Tibial artery (tissue), 4 donors: ENCODE measurements at regions not wholly inside any gene's neighbourhood (a gene's known extent, or its start where the extent isn't known, plus 50 kb on each side); places are given as distances from the start of the nearest gene placed in this dataset.

Experiments used
- DNase-seq, 2 donors: peaks; one replicate each; pipeline ENCODE4 v3.0.0-alpha.2; 2019
- H3K27ac ChIP-seq, 2 donors: fragments of 200-600 bp; sonication (generic) in 1 of 2; 1 replicate in 1 of 2; 2 replicates in 1 of 2; pipeline ENCODE4 v1.5.1; 2018 to 2019; ENCODE audit warnings: mild to moderate bottlenecking in 1 of 2
- H3K27me3 ChIP-seq, 2 donors: fragments of 200-600 bp; sonication (generic) in 1 of 2; one replicate each; pipeline versions ENCODE4 v1.5.1 to v1.6.0; 2016 to 2019
- H3K36me3 ChIP-seq, 3 donors: fragments of 200-600 bp; sonication (generic) in 2 of 3; one replicate each; pipeline ENCODE4 v1.5.1; 2016 to 2019; ENCODE audit warnings: mild to moderate bottlenecking in 2 of 3
- H3K4me1 ChIP-seq, 4 donors: fragments of 200-600 bp; sonication (generic) in 2 of 4; 1 replicate in 3 of 4; 2 replicates in 1 of 4; pipeline ENCODE4 v1.5.1; 2016 to 2019
- H3K4me3 ChIP-seq, 2 donors: fragments of 200-600 bp; sonication (generic) in 1 of 2; 1 replicate in 1 of 2; 2 replicates in 1 of 2; pipeline ENCODE4 v1.5.1; 2018 to 2019; ENCODE audit warnings: mild to moderate bottlenecking in 2 of 2
- H3K9me3 ChIP-seq, 3 donors: fragments of 200-600 bp; sonication (generic) in 1 of 3; one replicate each; pipeline ENCODE4 v1.5.1; 2016 to 2019
- intact Hi-C: fragments of 100-400 bp; cut with DNase I; formaldehyde crosslinking; loops from one replicate; pipeline ENCODE4 v1.15.0; 2023; ENCODE audit warnings: low total_unique reads
- TF ChIP-seq, protein P1 (sequence below), 2 experiments: fragments of 200-600 bp in 1 of 2; fragments of 450-650 bp in 1 of 2; IDR thresholded peaks; one replicate each; pipeline ENCODE4 v1.5.1; 2017 to 2019; ENCODE audit warnings: antibody characterized with exemption in 2 of 2, mild to moderate bottlenecking in 1 of 2, moderate library complexity in 1 of 2

DNA sequence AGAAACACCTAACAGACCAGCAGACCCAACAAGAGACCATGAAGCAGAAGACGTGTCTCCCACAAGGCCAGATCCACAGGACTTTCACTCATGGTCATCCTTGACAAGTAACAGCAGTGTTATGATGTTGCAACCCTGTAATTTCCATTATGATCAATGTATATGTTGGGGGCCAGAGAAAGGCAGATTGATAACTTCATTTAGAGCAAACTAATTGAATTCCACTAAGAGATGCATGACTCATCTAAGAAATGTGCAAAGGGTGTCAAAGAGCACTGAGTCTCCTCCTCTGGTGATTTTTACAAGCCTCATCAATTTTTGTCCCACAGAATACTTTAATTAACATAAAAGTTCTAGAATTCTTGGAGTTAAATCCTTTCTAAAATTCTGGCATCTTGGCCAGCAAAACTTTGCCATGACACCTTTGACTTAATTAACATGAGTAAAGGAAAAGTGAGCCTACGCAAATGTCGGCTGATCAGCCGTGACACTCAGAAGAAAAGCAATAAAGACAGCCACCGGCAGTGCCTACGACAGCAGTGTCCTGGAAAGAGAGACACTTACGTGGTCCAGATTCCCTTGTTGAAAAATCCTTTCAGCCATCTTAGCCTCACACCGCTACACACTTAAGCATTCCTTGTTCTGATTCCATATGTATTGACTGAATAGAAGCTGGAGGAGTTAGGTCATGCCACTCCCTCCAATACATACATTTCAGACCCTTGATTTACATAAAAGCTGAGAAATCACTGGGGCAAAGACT is 370.2 kb upstream of the CCDC196 start:
- Histone ChIP-seq H3K36me3 (no peaks in the 10 kb centered on the region), H3K27ac (no peak overlapping the region), H3K4me1 (no peaks in the 10 kb centered on the region), H3K27me3 (no peaks in the 10 kb centered on the region), H3K9me3 (no peaks in the 10 kb centered on the region), H3K4me3 (no peak overlapping the region)
- TF ChIP-seq, protein P1, sequence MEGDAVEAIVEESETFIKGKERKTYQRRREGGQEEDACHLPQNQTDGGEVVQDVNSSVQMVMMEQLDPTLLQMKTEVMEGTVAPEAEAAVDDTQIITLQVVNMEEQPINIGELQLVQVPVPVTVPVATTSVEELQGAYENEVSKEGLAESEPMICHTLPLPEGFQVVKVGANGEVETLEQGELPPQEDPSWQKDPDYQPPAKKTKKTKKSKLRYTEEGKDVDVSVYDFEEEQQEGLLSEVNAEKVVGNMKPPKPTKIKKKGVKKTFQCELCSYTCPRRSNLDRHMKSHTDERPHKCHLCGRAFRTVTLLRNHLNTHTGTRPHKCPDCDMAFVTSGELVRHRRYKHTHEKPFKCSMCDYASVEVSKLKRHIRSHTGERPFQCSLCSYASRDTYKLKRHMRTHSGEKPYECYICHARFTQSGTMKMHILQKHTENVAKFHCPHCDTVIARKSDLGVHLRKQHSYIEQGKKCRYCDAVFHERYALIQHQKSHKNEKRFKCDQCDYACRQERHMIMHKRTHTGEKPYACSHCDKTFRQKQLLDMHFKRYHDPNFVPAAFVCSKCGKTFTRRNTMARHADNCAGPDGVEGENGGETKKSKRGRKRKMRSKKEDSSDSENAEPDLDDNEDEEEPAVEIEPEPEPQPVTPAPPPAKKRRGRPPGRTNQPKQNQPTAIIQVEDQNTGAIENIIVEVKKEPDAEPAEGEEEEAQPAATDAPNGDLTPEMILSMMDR (IDR thresholded peaks at IDR 0.05), result no peak
- DNase-seq, result no peak
- intact Hi-C loops, result no loop called here

DNA sequence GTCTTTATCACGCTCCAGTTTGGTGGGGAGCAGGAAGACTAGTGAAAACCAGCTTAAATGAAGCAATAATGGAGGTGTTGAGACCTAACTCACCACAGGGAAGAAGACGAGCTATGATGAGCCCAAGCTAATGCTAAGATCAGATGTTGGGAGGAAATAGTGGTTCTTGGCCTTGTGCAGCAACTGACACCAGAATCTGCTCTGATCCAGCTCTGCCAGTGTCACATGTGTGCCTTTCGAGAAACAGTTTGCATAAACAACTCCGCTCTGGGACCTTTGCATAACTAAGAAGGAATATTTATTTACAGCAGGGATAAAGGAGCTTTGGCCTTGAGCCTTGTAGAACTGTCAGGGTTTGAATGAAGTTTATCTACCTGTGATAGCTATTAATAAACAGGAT is 369.4 kb upstream of the CCDC196 start:
- H3K27ac ChIP-seq, result no peak overlapping the region
- no peaks in the 10 kb centered on the region for H3K9me3 ChIP-seq
- no peaks in the 10 kb centered on the region for H3K4me1 ChIP-seq
- intact Hi-C loops, result no loop called here
- TF ChIP-seq, protein P1 (IDR thresholded peaks at IDR 0.05), result no peak
- DNase-seq, result no peak
- H3K36me3 ChIP-seq, result no peaks in the 10 kb centered on the region
- no peak overlapping the region for H3K4me3 ChIP-seq
- H3K27me3 ChIP-seq, result no peaks in the 10 kb centered on the region

DNA sequence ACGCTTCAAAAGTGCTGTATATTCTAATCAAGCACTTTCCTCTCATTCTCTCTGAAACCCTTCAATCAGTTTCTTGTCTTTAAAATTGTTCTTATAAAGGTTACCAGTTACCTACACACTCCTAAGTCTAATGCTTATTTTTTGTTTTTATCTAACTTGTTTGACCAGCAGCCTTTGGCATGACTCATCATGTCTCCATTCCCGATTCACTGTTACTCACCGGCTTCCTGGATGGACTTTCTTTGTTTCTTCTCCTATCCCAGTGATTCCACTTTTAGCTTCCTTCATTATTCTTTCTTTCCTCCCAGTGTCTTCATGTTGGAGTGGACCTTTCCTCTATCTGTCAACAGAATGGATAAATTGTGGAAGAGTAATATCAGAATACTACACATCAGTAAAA is 368.6 kb upstream of the CCDC196 start:
- intact Hi-C loops, result no loop called here
- H3K36me3 ChIP-seq, result no peaks in the 10 kb centered on the region
- no peak overlapping the region for H3K4me3 ChIP-seq
- no peaks in the 10 kb centered on the region for H3K9me3 ChIP-seq
- H3K27me3 ChIP-seq, result no peaks in the 10 kb centered on the region
- TF ChIP-seq, protein P1 (IDR thresholded peaks at IDR 0.05), result no peak
- H3K27ac ChIP-seq, result no peak overlapping the region
- no peaks in the 10 kb centered on the region for H3K4me1 ChIP-seq
- DNase-seq, result no peak

DNA sequence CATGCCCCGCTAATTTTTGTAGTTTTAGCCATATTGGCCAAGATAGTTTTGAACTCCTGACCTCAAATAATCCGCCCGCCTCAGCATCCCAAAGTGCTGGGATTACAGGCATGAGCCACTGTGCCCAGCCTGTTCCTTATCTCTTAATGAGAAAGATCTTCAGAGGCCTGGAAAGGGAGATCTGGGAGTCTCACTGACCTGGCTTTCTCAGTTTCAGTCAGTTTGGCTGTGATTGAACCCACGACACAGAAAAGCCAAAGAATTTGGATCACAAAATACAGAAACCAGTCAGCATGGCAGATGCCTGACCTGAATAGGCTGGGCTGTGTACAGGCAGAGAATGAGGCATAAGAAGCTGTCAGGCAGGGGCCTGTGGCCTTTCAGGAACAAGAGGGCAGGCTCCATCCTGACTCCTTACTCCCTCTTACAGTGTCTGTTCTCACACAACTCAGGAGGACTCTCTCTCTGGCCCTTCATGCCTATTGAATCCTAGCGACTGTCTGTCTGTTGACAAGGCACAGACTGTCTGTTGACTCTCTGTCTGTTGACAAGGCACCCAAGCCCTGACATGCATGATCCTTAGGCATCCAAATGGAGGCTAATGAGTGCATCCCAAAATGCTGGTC is 366.5 kb upstream of the CCDC196 start:
- DNase-seq, result no peak
- Histone ChIP-seq H3K4me1 (no peaks in the 10 kb centered on the region), H3K27me3 (no peaks in the 10 kb centered on the region), H3K27ac (no peak overlapping the region), H3K4me3 (no peak overlapping the region), H3K36me3 (no peaks in the 10 kb centered on the region), H3K9me3 (no peaks in the 10 kb centered on the region)
- TF ChIP-seq, protein P1 (IDR thresholded peaks at IDR 0.05), result no peak
- intact Hi-C loops, result no loop called here

DNA sequence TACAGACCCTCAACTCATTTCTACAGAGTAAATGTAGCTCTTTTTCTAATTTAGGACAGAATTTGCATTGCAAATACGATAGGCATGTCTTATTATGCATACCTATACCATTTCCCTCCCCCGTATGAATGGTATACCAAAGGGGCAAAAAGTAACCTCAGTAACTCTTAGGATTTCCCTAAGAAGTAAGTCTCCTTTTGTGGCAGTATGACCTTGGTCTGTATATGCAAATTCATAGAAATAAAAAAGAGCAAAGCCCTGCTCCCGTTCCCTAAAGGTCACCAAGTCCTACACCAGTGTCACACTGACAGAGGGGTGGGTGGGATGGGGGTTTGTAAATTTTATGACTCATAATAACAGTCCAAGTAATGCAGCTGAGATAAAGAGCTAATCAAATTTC is 365.8 kb upstream of the CCDC196 start:
- Histone ChIP-seq H3K4me3 (no peak overlapping the region), H3K27me3 (no peaks in the 10 kb centered on the region), H3K27ac (no peak overlapping the region), H3K36me3 (no peaks in the 10 kb centered on the region), H3K9me3 (no peaks in the 10 kb centered on the region), H3K4me1 (no peaks in the 10 kb centered on the region)
- TF ChIP-seq, protein P1 (IDR thresholded peaks at IDR 0.05), result no peak
- DNase-seq, result no peak
- intact Hi-C loops, result no loop called here
